Neuron (in vitro differentiated cells): ENCODE measurements at regions not wholly inside any gene's neighbourhood (a gene's known extent, or its start where the extent isn't known, plus 50 kb on each side); places are given as distances from the start of the nearest gene placed in this dataset.

Experiments used
- H2AFZ ChIP-seq: one replicate; pipeline ENCODE4 v1.6.1; 2013; ENCODE audit warnings: low read depth, mild to moderate bottlenecking, inconsistent platforms, low read length, moderate library complexity
- H3K27me3 ChIP-seq: one replicate; pipeline ENCODE4 v1.6.1; 2013; ENCODE audit warnings: low read length; ENCODE audit not compliant: insufficient read depth
- H3K36me3 ChIP-seq: one replicate; pipeline ENCODE4 v1.6.1; 2013; ENCODE audit warnings: low read length; ENCODE audit not compliant: insufficient read depth
- H3K4me1 ChIP-seq: one replicate; pipeline ENCODE4 v1.6.1; 2013; ENCODE audit warnings: low read length; ENCODE audit not compliant: insufficient read depth
- H3K4me3 ChIP-seq: 2 replicates; pipeline ENCODE4 v1.5.1; 2013; ENCODE audit warnings: mild to moderate bottlenecking, low read length, moderate library complexity
- H3K9me3 ChIP-seq: one replicate; pipeline ENCODE4 v1.6.1; 2013; ENCODE audit warnings: low read length

GRCh38 chr11:92769112-92769511, 200.3 kb upstream of the MTNR1B start:
- Histone ChIP-seq H3K4me1 (peaks cover 5% of the 10 kb centered on the region), H3K4me3 (no peak overlapping the region), H3K9me3 (no peaks in the 10 kb centered on the region), H3K36me3 (peaks cover 44% of the 10 kb centered on the region), H2AFZ (no peak overlapping the region), H3K27me3 (no peaks in the 10 kb centered on the region)

DNA sequence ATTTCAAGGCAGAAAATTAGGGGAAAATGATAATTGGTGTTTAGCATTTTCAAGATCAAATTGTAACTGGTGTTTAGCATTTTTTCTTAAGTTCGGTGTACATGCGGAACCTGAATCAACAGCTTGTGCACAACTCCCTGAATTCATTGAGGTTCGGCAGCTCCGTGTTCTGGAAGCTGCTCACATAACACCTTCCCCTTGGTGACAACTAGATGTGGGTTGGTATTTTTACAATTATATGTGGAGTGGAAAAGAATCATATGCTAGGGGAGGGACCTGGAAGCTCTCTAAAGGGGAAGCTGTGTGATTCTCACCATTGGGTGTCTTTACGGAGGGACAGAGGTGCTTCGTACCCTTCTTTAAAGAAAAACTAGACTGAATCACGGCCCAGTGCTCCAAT, 199.0 kb upstream of the MTNR1B start:
- Histone ChIP-seq H3K4me3 (no peak overlapping the region), H3K36me3 (peaks cover 41% of the 10 kb centered on the region), H3K27me3 (no peaks in the 10 kb centered on the region), H2AFZ (no peak overlapping the region), H3K4me1 (no peaks in the 10 kb centered on the region), H3K9me3 (no peaks in the 10 kb centered on the region)

GRCh38 chr11:92770981-92771380, 198.5 kb upstream of the MTNR1B start:
- no peak overlapping the region for H3K4me3 ChIP-seq
- no peaks in the 10 kb centered on the region for H3K4me1 ChIP-seq
- H3K36me3 ChIP-seq, result peaks cover 40% of the 10 kb centered on the region
- no peak overlapping the region for H2AFZ ChIP-seq
- H3K27me3 ChIP-seq, result no peaks in the 10 kb centered on the region
- no peaks in the 10 kb centered on the region for H3K9me3 ChIP-seq

DNA sequence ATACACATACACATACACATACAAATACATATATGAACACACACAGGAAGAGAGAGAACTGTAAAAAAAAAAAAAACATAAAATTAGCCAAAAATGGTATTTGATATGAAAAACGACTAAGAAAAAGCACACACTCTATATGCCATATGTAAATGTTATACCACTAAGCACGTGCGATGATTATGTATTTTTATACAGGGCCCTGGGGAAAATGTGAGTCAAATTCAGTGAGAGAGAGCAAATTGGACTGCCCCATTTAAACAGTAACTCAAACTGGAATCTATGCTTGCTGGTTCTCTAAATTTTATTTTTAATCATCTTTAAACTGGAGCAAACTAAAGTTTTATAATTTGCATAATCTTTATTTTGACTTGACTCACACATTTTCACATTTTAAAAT, 197.8 kb upstream of the MTNR1B start:
- no peak overlapping the region for H2AFZ ChIP-seq
- H3K36me3 ChIP-seq, result peaks cover 35% of the 10 kb centered on the region
- H3K27me3 ChIP-seq, result no peaks in the 10 kb centered on the region
- H3K4me3 ChIP-seq, result no peak overlapping the region
- no peaks in the 10 kb centered on the region for H3K4me1 ChIP-seq
- no peaks in the 10 kb centered on the region for H3K9me3 ChIP-seq

DNA sequence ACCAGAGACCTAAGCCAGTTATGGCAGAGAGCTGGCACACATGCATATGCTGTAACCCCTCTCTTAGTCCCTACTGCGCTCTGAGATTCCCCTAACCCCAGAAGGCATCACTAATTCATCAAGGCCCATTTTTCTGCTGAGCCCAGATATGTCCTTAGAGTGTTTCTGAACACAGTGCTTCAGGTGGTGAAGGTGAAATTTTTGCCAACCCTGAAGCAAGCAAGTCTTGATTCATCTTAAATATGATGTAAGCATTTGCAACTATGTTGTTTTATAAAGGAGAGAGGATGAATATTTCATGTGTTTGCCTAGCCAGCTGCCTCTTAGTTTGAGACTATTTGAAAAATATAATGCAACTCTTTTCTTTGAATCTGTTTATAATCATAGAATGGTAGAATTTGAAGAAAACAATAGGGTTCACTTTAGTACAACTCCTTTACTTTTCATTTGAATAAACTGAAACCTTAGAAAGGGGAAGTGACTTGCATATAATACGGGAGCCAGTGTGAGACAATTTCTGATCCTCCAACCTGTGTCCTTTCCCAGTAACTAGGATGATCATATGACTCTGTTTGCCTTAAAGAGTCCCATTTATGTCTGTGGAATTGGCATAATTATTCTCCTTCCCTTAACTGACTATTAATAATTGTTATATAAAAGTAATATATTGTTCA, 194.3 kb upstream of the MTNR1B start:
- H3K9me3 ChIP-seq, result peaks cover 2% of the 10 kb centered on the region
- peaks cover 2% of the 10 kb centered on the region for H3K4me1 ChIP-seq
- peaks cover 35% of the 10 kb centered on the region for H3K36me3 ChIP-seq
- no peaks in the 10 kb centered on the region for H3K27me3 ChIP-seq
- H3K4me3 ChIP-seq, result no peak overlapping the region
- no peak overlapping the region for H2AFZ ChIP-seq

DNA sequence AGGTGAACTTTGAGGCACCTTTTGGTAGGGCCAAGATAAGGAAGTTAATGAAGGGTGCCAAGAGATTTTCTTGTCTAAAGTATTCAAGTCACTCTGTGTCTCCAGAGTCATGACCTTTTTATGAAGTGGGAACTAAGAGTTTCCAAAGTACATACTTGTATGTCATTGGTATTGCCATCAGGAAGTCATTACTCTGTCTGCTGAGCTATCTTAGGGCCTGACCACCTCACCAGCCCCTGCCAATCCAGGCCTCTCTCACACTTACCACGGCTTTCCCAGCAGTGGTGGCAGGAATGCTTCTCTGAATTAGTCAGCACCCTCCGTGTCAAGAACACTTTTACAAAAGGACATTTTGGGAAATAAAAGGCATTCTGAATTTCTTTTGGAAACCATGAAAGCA, 192.8 kb upstream of the MTNR1B start:
- Histone ChIP-seq H2AFZ (no peak overlapping the region), H3K36me3 (peaks cover 46% of the 10 kb centered on the region), H3K4me1 (peaks cover 2% of the 10 kb centered on the region), H3K9me3 (peaks cover 2% of the 10 kb centered on the region), H3K4me3 (no peak overlapping the region), H3K27me3 (no peaks in the 10 kb centered on the region)

GRCh38 chr11:92779746-92780145, 189.7 kb upstream of the MTNR1B start:
- H3K27me3 ChIP-seq, result no peaks in the 10 kb centered on the region
- no peak overlapping the region for H2AFZ ChIP-seq
- peaks cover 42% of the 10 kb centered on the region for H3K36me3 ChIP-seq
- H3K4me3 ChIP-seq, result no peak overlapping the region
- peaks cover 12% of the 10 kb centered on the region for H3K4me1 ChIP-seq
- peaks cover 2% of the 10 kb centered on the region for H3K9me3 ChIP-seq

DNA sequence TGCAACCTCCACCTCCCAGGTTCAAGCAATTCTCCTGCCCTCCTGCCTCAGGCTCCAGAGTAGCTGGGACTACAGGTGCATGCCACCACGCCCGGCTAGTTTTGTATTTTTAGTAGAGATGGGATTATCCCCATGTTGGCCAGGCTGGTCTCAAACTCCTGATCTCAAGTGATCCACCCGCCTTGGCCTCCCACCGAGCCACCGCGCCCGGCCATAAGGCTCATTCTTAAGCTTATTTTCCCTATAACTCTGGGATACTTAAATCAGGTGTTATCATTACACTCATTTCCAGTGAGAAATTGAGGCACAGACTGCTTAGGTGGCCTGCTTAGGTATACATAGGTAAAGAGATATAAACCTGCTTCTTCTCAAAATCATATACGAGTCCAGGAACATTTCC, 188.3 kb upstream of the MTNR1B start:
- Histone ChIP-seq H3K36me3 (peaks cover 36% of the 10 kb centered on the region), H3K27me3 (no peaks in the 10 kb centered on the region), H3K4me3 (no peak overlapping the region), H3K4me1 (peaks cover 16% of the 10 kb centered on the region), H2AFZ (no peak overlapping the region), H3K9me3 (peaks cover 2% of the 10 kb centered on the region)

GRCh38 chr11:92782806-92783205, 186.6 kb upstream of the MTNR1B start:
- H3K27me3 ChIP-seq, result no peaks in the 10 kb centered on the region
- peaks cover 16% of the 10 kb centered on the region for H3K4me1 ChIP-seq

DNA sequence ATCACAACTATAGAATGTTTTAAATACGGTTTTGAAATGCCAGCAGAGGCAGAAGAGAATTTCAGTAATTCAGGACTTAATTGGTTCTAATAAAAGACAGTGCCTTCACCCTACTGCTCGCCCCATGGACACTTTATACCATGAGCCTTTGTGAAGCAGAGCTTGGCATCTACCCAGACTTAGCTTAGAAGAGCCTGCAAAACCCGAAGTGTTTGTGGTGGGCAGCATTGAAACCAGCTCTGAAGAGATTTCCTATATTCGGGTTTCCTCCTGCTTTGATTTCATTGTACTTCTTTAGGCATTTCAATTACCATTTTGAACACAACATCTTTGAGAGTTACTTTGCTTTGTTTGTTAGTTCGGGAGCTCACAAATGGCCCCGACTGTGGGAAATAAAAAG, 185.1 kb upstream of the MTNR1B start:
- Histone ChIP-seq H3K4me3 (no peak overlapping the region), H3K36me3 (peaks cover 23% of the 10 kb centered on the region), H3K27me3 (no peaks in the 10 kb centered on the region), H3K9me3 (no peaks in the 10 kb centered on the region), H2AFZ (no peak overlapping the region), H3K4me1 (peaks cover 16% of the 10 kb centered on the region)

More at GRCh38 chr11:92782806-92783205, 186.6 kb upstream of the MTNR1B start:
- Histone ChIP-seq H3K9me3 (no peaks in the 10 kb centered on the region), H2AFZ (no peak overlapping the region), H3K4me3 (no peak overlapping the region), H3K36me3 (peaks cover 28% of the 10 kb centered on the region)

DNA sequence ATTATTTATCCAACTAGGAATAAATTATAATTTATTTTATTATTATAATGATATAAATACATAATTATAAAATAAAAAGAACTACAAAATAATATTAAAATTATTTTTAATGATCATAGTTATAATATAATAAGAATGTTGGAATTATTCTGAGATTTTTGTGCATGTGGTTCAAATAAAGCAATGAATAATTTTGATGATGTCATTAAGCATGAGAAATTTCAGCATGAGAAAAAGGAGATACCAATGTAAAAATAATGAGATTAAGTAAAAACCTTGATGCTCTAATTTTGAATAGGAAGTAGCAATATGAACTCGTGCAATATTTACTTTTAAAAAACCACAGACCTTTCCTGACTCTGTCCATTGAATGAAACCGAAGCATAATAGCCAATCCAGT, 181.8 kb upstream of the MTNR1B start:
- Histone ChIP-seq H3K4me1 (peaks cover 14% of the 10 kb centered on the region), H3K27me3 (no peaks in the 10 kb centered on the region), H3K4me3 (no peak overlapping the region), H3K9me3 (peaks cover 2% of the 10 kb centered on the region), H3K36me3 (peaks cover 30% of the 10 kb centered on the region), H2AFZ (no peak overlapping the region)

- peaks cover 32% of the 10 kb centered on the region for H3K36me3 ChIP-seq
- peaks cover 16% of the 10 kb centered on the region for H3K4me1 ChIP-seq
- H3K4me3 ChIP-seq, result no peak overlapping the region
- H3K9me3 ChIP-seq, result peaks cover 2% of the 10 kb centered on the region
- H2AFZ ChIP-seq, result no peak overlapping the region
- H3K27me3 ChIP-seq, result no peaks in the 10 kb centered on the region
These were observed 179.7 kb upstream of the MTNR1B start for GRCh38 chr11:92789761-92790160.

DNA sequence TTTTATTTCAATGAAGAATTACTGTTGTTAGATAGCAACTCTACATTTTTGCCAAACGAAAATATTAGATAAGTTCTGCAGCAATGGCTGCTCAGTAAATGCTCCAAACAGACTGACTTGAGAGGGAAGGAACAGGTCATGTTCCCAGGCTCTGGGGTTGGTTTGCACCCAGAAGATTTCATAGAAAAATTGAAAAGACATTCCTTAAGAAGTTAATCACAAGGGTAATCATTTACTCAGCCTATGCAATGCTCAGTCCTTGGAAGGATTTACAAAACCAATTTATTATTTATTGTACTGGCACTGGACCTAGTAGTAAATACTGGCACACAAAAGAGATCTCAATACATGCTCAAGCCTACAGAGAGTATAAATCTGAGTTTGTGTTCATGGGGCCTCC, 179.1 kb upstream of the MTNR1B start:
- no peak overlapping the region for H2AFZ ChIP-seq
- peaks cover 2% of the 10 kb centered on the region for H3K9me3 ChIP-seq
- H3K27me3 ChIP-seq, result no peaks in the 10 kb centered on the region
- no peak overlapping the region for H3K4me3 ChIP-seq
- H3K4me1 ChIP-seq, result peaks cover 11% of the 10 kb centered on the region
- peaks cover 38% of the 10 kb centered on the region for H3K36me3 ChIP-seq
